ENCODE measurements at regions not wholly inside any gene's neighbourhood (a gene's known extent, or its start where the extent isn't known, plus 50 kb on each side); places are given as distances from the start of the nearest gene placed in this dataset.

- TF ChIP-seq CTCF (IDR thresholded peaks at IDR 0.05) (no peak), POLR2A (IDR thresholded peaks at IDR 0.05) (no peak)
These were observed 642.5 kb upstream of the GALNTL6 start for GRCh38 chr4:171170671-171171070.
